ENCODE measurements at regions not wholly inside any gene's neighbourhood (a gene's known extent, or its start where the extent isn't known, plus 50 kb on each side); places are given as distances from the start of the nearest gene placed in this dataset.

DNA sequence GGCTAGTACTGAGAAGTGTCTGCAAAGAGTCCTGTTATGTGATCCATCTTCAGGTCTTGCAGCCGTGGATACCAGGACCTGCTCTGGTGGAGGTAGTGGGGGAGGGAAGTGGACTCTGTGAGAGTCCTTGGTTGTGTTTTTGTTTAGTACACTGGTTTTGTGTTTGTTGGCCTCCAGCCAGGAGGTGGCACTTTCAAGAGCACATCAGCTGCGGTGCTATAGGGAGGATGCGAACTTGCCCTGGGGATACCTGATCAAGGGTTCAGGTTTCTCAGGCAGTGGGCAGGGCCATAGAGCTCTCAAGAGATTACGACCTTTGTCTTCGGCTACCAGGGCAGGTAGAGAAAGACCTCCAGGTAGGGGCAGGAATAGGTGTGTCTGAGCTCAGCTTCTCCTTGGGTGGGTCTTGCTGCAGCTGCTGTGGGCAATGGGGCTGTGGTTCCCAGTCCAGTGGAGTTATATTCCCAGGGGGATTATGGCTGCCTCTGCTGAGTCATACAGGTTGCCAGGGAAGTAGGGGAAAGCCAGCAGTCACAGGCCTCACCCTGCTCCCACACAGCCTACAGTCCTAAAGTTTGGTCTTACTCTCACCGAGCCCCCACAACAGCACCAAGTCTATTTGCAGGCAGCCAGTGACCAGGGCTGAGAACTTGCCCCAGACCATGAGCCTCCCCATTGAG, 132.8 kb upstream of the NPHP3 start:
- no peak overlapping the region for H3K27ac ChIP-seq (ENCODE audit: low read depth, low read length)
- BruUV-seq (replicated peaks), result no TSS peak
- no peaks in the 10 kb centered on the region for H3K9me3 ChIP-seq (ENCODE audit: control insufficient read depth in 1 of 2, insufficient read depth in 1 of 2, low read depth in 1 of 2, low read length in 2 of 2)
- H3K36me3 ChIP-seq (ENCODE audit: control insufficient read depth in 1 of 2, insufficient read depth in 2 of 2, low read length in 2 of 2), result no peaks in the 10 kb centered on the region
- no peaks in the 10 kb centered on the region for H3K79me2 ChIP-seq (ENCODE audit: insufficient read depth, low read length)
- CTCF ChIA-PET, result no interaction called here
- H3K9me2 ChIP-seq (ENCODE audit: insufficient read depth), result no peaks in the 10 kb centered on the region
- no peak overlapping the region for H2AFZ ChIP-seq (ENCODE audit: low read depth, low read length, poor library complexity, severe bottlenecking)
- no peak for TF ChIP-seq EZH2phosphoT487 (IDR thresholded peaks at IDR 0.05; ENCODE audit: borderline replicate concordance)
- TF ChIP-seq ELF1 (IDR thresholded peaks at IDR 0.05; ENCODE audit: borderline replicate concordance, low read depth), result no peak
- no peak for TF ChIP-seq YY1 (IDR thresholded peaks at IDR 0.05; ENCODE audit: extremely low read depth, insufficient replicate concordance, low read depth, low read length)
- TF ChIP-seq REST (IDR thresholded peaks at IDR 0.05; ENCODE audit: low read depth), result no peak
- no peak for TF ChIP-seq JUND (IDR thresholded peaks at IDR 0.05)
- TF ChIP-seq EZH2 (IDR thresholded peaks at IDR 0.05), result no peak
- TF ChIP-seq, protein P1, sequence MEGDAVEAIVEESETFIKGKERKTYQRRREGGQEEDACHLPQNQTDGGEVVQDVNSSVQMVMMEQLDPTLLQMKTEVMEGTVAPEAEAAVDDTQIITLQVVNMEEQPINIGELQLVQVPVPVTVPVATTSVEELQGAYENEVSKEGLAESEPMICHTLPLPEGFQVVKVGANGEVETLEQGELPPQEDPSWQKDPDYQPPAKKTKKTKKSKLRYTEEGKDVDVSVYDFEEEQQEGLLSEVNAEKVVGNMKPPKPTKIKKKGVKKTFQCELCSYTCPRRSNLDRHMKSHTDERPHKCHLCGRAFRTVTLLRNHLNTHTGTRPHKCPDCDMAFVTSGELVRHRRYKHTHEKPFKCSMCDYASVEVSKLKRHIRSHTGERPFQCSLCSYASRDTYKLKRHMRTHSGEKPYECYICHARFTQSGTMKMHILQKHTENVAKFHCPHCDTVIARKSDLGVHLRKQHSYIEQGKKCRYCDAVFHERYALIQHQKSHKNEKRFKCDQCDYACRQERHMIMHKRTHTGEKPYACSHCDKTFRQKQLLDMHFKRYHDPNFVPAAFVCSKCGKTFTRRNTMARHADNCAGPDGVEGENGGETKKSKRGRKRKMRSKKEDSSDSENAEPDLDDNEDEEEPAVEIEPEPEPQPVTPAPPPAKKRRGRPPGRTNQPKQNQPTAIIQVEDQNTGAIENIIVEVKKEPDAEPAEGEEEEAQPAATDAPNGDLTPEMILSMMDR (IDR thresholded peaks at IDR 0.05 in 2 of 3, conservative IDR thresholded peaks at IDR 0.05 in 1 of 3; ENCODE audit: borderline replicate concordance in 1 of 3, insufficient read depth in 1 of 3, low read depth in 2 of 3, low read length in 2 of 3), result no peak
- TF ChIP-seq CBX3 (IDR thresholded peaks at IDR 0.05; ENCODE audit: low read depth), result no peak
- TF ChIP-seq ZFX (IDR thresholded peaks at IDR 0.05), result no peak
- TF ChIP-seq EGR1 (IDR thresholded peaks at IDR 0.05; ENCODE audit: low read depth), result no peak
- TF ChIP-seq TCF7L2 (IDR thresholded peaks at IDR 0.05; ENCODE audit: borderline replicate concordance, extremely low read depth, insufficient read depth, insufficient read length), result no peak
- TF ChIP-seq ZNF274 (IDR thresholded peaks at IDR 0.05; ENCODE audit: low read depth, low read length), result no peak
- no peak for TF ChIP-seq SP1 (IDR thresholded peaks at IDR 0.05; ENCODE audit: low read depth)
- ATAC-seq, result no peak
- no peaks in the 10 kb centered on the region; the same call in 1 of the 2 replicates for H3K27me3 ChIP-seq (ENCODE audit: insufficient read depth, low read length)
- RAD21 ChIA-PET (ENCODE audit: low non-redundant PET in 1 of 2, low total read pairs in 2 of 2, uncharacterized antibody in 2 of 2, unreplicated experiment in 2 of 2), result no interaction called here
- H4K20me1 ChIP-seq (ENCODE audit: insufficient read depth), result no peaks in the 10 kb centered on the region
- intact Hi-C loops (cut with micrococcal nuclease), result no loop called here
- H3K4me1 ChIP-seq (ENCODE audit: control insufficient read depth in 1 of 2, insufficient read depth in 2 of 2, low read length in 2 of 2), result no peaks in the 10 kb centered on the region
- POLR2A ChIA-PET, result no interaction called here
- H3K4me2 ChIP-seq (ENCODE audit: low read length), result no peak overlapping the region
- no peak for DNase-seq (ENCODE audit: low read depth, low spot score)
- H3K4me3 ChIP-seq (replicated peaks in 1 of 2; ENCODE audit: low read depth in 1 of 2, low read length in 2 of 2), result no peak overlapping the region
- H3K9ac ChIP-seq (ENCODE audit: low read length), result no peak overlapping the region

All from HCT116 (cell line).